Raji (cell line): ENCODE measurements at regions not wholly inside any gene's neighbourhood (a gene's known extent, or its start where the extent isn't known, plus 50 kb on each side); places are given as distances from the start of the nearest gene placed in this dataset.

Experiments used
- POLR2A ChIP-seq: IDR thresholded peaks from 2 replicates; pipeline ENCODE4 v1.6.1; 2011; ENCODE audit warnings: low read depth, low read length, control low read depth; ENCODE audit not compliant: insufficient read depth

- no peak for TF ChIP-seq POLR2A
These were observed 101.7 kb upstream of the SPACA1 start for GRCh38 chr6:87945966-87946365.

GRCh38 chr6:87945181-87945580 is 102.5 kb upstream of the SPACA1 start:
- no peak for TF ChIP-seq POLR2A

GRCh38 chr6:87944541-87944954 is 103.1 kb upstream of the SPACA1 start:
- TF ChIP-seq POLR2A = no peak

GRCh38 chr6:87943191-87943590 is 104.5 kb upstream of the SPACA1 start:
- no peak for TF ChIP-seq POLR2A

DNA sequence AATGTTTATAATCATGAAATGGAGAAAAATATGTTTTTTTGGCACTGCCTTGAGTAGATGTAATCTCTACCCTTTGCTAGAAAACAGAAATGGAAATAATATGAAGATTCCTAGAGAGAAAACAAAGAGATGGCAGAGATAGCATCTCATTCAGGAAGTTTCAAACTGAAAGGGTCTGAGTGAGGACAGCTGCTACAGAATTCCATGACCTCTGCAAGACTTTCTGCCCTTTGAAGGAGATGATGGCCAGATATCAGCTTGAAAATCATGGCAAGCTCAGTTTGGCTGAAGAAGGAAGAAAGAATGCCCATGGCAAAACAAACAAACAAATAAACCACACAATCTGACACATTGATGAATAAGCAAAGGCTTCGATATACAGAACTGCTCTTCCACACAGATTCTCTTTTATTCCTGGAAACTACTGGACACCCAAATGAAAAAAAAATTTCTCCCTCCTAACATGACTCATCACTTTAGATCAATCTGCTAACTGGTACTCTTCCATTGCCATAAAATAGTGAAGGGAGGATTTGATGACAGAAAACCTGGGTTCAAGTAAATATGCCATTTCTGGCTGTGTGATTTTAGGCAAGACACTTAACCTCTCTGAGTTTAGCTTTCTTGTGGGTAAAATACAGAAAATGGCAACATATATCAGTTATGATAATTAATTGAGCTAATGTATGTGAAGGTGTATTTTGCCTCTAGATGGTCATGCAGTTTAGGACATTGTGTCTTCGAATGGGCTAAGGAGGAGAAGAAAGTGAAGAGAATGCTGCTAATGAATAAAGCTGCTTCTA is 105.9 kb upstream of the SPACA1 start:
- no peak for TF ChIP-seq POLR2A

- no peak for TF ChIP-seq POLR2A
These were observed 107.9 kb upstream of the SPACA1 start for GRCh38 chr6:87939776-87940175.

DNA sequence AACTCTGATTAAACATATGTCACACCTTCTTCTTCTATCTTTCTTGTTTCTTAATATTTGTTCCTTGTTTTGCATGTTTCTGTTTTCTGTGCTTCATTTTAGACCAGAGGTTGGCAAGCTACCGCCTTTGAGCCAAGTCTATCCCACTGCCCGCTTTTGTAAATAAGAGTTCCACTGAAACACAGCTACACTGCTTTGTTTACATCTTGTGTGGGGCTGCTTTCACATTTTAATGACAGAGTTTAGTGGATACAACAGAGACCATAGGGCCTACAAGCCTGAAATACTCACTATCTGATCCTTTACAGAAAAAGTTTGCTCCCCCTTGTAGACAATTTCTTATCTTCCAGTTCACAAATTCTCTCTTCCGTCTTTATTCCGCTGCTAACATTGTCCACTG is 109.4 kb upstream of the SPACA1 start:
- TF ChIP-seq POLR2A = no peak

- TF ChIP-seq POLR2A = no peak
These were observed 111.6 kb upstream of the SPACA1 start for GRCh38 chr6:87936065-87936464.

- TF ChIP-seq POLR2A = no peak
These were observed 112.4 kb upstream of the SPACA1 start for GRCh38 chr6:87935196-87935595.

- TF ChIP-seq POLR2A = no peak
These were observed 115.3 kb upstream of the SPACA1 start for GRCh38 chr6:87932361-87932760.

DNA sequence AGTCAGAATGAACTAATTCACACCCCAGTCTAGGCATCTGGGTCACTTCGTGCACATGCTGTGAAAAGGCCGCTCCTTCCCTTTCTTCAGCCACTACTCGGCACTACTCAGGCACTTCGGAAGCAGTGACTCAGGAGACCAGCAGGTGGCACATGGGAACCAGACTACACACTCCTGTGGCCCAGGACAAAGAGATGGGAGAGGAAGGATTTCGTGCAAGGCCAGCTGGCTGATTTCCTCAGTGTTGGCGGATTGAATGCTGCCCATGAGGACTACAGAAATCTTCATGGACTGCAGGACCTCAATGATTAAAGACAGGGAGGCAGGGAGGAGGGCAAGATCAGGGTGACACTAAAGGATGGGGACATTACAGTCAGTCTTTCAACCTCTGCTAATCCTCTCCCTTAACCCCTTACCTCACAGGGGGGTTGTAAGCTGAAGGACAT is 117.8 kb upstream of the SPACA1 start:
- TF ChIP-seq POLR2A = 0 out of 2 replicates have a peak, but pooled peaks have one; percentile 18

DNA sequence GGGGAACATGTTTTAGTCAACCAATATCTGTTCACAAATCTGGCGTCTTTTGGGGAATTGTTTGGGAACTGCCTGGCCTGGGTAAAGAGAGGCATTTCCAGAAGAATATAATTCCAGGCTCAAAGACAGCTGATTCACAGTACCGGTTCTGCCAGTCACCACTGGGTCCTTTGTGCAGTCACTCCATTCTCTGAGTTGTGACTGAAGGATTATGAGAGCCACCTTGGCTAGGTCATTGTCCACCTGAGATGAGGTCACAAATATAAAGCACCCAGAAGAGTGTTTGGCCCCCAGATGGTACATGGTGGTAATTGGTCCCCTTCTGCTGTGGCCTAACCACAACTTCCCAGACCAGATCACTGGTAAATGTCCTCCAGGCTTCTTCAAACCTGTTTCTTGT is 121.0 kb upstream of the SPACA1 start:
- TF ChIP-seq POLR2A = no peak

DNA sequence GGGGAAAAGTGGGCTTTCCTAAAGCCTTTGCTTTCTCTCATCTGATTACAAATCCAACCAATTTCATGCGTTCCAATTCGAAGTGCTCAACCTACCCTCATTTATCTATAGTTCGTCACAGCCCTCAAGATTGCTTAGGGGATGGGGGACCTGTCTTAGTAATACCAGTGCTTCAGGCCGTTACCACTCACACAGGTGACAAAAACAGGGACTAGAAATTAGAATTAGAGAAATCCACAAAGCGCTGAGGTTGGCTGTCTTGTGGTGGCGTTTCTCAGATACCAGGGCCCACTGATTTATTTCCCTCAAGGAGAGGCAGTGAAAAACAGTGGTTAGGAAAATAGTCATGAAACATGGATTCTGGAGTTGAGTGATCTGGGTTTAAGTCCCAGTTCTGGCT is 121.6 kb upstream of the SPACA1 start:
- no peak for TF ChIP-seq POLR2A

- peak; percentile 25; the same call in 1 of the 2 replicates for TF ChIP-seq POLR2A
These were observed 122.1 kb upstream of the SPACA1 start for GRCh38 chr6:87925373-87926060.

GRCh38 chr6:87923389-87924050 is 124.1 kb upstream of the SPACA1 start:
- TF ChIP-seq POLR2A = no peak

DNA sequence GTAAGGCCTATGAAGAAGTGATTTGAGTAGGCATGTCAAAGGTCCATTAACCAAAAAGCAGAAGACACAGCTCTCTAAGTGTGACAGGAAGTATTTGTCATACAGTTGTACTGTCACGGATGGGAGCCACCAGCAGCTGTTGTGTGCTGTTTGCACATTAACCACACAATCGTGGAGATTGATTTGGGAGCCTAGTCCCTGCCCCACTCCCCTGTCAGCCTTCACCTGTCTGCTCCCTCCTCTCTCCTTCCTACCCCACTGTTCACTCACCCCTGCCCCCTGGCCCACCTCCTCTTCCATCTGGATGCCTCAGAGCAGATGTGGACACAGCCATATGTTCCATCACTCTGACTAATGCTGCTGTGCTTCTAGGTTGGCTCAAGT is 124.7 kb upstream of the SPACA1 start:
- TF ChIP-seq POLR2A = 0 out of 2 replicates have a peak, but pooled peaks have one; percentile 25

GRCh38 chr6:87922196-87922946 is 125.3 kb upstream of the SPACA1 start:
- peak; percentile 51 for TF ChIP-seq POLR2A
